ENCODE measurements at regions not wholly inside any gene's neighbourhood (a gene's known extent, or its start where the extent isn't known, plus 50 kb on each side); places are given as distances from the start of the nearest gene placed in this dataset.

DNA sequence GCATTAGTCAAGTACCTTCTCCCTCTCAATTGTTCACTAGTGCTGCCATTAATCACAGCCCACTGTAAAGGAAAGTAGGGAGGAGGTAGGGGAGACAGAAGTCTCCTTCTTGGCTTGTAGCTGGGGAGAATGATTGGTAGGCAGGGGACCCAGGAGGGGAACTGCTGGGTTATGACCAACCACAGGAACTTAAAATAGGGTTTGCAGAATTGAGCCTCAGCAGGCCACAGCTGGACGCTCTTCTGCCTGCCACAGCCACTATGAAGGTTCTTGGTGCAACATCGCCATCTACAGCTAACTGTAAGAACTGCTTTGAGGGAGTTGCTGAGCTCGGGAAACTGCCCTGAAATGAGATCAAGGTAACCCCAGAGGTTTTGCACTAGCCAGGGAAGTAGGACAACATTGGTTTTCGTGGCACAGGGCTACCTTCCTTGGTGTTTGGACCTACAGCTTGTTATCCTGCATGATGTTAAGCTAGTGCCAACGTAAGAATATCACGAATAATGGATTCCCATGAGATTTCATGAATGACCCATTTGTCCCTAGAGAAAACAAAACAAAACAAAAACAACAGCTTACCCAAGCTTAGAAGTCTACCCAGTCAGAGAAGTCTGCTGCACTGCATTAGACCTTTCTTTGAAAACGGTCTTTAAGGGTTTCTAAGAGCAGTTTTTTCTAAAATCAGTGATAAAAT, 787.1 kb upstream of the API5 start:
- peak in 1 of 5 donors; percentile 19 for DNase-seq

- no peak for DNase-seq
These were observed 785.4 kb upstream of the API5 start for GRCh38 chr11:42526426-42526825.

GRCh38 chr11:42528471-42528870, 783.3 kb upstream of the API5 start:
- DNase-seq: no peak

DNA sequence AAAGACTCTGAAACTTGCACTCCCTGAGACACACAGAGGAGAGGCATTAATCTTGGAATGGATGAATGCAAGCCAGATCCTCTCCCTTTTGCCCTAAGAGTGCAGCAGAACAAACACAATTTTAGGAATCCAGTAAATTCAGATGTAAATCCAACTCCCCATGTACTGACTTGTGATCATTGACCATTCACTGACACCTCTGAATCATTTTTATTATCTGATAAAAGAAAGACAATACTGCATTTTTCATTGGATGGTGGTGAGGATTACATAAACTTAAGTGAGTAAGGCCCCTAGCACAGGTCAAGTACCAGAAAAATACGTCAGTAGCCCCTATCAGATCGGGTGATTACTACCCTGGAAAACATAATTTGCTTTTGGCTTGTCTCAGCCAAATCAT, 782.9 kb upstream of the API5 start:
- DNase-seq: no peak

GRCh38 chr11:42536611-42537360, 775.0 kb upstream of the API5 start:
- DNase-seq: no peak

- no peak for DNase-seq
These were observed 769.5 kb upstream of the API5 start for GRCh38 chr11:42542336-42542735.

DNA sequence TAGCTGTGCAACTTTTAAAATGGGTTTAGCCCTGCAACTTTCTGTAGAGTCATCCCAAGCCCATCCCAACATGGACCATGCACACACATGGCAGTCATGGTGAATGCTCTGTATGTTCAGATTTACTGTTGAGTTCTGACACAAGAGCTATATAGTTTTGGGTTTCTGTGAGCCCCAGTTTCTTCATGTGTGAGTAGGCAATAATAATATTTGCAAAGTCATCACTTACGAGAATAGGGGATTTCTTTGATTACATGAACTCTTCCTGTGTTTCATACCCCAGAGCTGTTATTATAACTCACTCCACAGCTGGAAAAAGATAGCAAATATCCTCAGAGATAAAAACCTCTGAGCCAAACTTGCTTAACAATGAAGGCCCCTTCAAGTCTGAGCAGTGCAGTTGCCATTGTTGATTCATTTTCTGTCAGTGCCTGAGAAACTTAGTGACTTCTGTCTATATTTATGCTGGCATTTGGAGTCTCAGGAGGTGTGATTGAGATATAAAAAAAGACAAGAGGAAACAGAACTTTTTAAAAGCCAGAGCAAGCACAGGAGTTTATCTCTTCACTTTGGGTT, 767.9 kb upstream of the API5 start:
- DNase-seq: no peak

- DNase-seq: no peak
These were observed 767.1 kb upstream of the API5 start for GRCh38 chr11:42544726-42545125.

DNA sequence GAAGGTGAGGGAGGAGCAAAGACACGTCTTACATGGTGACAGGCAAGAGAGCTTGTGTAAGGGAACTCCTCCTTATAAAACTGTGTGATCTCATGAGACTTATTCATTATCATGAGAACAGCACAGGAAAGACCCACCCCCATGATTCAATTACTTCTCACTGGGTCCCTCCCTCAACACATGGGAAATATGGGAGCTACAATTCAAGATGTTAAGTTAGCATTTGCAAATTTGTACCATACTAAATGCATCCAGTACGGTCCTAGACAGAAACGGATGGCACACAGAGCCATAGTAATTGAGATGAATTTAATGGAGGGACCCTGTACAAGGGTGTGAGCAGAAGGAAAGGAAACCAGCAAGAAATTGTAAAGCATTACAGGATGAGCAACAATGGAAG, 765.8 kb upstream of the API5 start:
- DNase-seq: no peak

DNA sequence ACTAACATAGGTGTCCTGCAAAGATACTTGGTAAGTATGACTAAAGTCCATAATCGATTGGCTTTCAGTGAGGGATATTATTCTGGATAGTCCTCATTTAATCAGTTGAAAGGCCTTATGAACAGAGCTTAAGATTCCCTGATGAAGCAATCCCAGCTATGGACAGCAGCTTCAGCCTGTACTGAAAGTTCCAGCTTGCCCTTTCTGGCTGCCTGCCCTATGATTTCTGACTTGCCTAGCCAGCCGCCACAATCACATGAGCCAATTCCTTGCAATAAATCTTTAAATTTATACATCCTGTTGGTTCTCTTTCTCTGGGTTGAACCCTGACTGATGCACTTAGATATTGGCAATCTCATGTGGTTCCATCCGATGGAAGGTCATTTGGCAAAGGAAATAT, 759.0 kb upstream of the API5 start:
- no peak for DNase-seq

DNA sequence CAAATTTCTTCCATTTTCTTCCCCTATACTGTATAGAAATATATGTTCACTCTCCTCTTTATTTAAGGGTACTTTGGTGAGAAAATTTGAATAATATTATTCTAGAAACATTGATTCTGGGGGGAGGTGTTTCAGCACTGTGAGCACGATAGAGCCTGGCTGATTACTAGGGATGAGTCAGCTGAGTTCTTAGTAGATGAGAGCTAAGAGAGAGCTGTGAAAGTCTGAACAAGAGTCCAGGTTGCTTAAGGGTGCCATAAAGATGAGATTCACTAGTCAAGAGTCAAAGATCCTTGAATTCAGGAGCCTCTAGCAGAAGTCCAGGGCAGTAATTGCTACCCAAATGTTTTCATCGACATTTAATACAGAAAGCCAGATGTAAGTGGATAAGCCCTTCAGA, 756.6 kb upstream of the API5 start:
- no peak for DNase-seq

GRCh38 chr11:42571131-42571877, 740.5 kb upstream of the API5 start:
- DNase-seq: no peak

DNA sequence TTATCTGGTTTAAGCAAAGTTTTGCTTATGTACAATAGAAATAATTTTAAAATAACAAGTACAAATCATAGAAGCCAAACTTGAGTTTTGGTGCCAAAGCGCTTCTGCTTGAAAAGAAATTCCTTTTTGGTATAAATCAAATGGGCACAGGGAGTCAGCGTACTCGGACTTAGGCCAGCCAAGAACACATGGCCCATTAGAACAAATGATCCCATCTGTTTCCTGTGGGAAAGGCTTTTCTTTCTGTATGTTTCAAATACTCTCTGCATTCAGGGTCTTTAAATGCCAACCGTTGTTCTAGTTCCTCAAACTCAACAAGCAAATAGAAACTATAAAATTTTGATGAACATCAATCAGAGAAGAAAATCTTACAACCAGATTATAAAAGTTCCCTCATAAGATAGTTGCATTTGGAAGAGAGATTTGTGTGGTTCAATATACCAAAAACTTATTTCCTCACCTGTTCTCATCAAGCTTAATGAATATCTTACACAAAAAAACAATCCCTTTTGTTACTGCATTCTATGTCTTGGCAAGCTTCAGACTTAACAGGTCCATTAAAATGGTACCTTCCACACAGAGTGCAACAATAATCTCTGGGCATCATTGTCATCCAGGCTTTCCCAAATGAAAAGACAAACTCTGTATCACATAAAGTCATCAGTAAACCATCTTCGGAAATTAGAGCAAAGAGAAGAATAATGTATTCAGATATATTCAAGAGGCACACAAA, 739.8 kb upstream of the API5 start:
- DNase-seq: no peak

- DNase-seq: no peak
These were observed 735.5 kb upstream of the API5 start for GRCh38 chr11:42576318-42576717.

GRCh38 chr11:42589286-42589685, 722.5 kb upstream of the API5 start:
- no peak for DNase-seq

- DNase-seq: no peak
These were observed 720.0 kb upstream of the API5 start for GRCh38 chr11:42591841-42592240.

DNA sequence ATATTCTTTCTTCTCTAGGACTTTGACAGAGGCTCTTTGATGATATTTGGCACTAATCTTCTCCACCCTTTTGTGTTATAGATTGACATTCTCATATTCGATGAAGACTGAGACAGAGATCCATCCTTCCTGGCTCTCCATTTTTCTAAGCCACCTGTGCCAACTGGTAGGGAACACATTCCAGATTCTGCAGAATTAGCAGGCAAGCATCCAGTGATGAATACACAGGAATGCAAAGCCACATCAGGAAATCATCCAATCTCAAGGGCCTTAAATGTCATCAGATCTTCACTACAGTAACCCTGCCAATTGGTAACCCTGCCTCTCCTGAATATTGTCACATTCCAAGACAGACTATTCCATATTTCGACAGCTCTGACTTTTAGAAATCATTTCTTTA, 718.4 kb upstream of the API5 start:
- no peak for DNase-seq

- no peak for DNase-seq
These were observed 715.9 kb upstream of the API5 start for GRCh38 chr11:42595876-42596275.

GRCh38 chr11:42596576-42597145, 715.1 kb upstream of the API5 start:
- no peak for DNase-seq

DNA sequence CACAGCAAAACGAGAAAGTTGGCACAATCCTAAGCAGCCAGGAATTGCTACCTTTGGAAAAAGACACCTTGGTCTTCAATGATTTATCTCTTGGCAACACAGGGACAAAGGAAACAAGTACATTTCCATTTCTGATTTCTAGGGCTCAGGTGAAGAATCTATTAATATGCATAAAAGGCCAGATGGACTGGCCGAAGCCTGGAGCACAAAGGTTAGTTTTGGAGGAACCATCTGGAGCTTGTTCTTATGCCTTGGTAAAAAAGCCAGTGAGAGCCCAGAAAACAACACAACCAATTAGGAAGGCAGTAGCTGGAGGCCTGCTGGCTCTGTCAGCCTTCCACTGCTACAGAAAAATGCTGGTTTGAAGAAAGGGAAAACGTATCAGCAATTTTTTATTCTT, 713.5 kb upstream of the API5 start:
- DNase-seq: no peak

DNA sequence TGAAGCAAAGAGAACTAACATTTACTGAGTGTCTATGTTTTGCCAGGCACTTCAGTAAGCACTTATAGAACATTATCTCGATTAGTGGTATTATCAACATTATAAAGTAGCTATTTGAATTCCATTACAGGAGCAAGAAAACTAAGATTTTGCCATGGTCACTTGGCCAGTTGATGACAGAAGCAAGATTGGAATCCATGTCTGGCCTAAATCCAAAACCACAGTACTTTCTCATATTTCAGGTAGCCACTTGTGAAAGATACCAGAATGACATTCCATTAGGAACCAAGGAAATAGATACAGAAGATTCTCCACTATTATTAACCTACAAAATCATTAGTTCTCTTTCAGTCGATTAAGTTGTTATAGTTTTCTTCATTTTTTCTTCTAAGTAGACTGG, 691.0 kb upstream of the API5 start:
- no peak for DNase-seq

Data from T-helper 1 cell (primary cell).